ENCODE measurements at regions not wholly inside any gene's neighbourhood (a gene's known extent, or its start where the extent isn't known, plus 50 kb on each side); places are given as distances from the start of the nearest gene placed in this dataset.

DNA sequence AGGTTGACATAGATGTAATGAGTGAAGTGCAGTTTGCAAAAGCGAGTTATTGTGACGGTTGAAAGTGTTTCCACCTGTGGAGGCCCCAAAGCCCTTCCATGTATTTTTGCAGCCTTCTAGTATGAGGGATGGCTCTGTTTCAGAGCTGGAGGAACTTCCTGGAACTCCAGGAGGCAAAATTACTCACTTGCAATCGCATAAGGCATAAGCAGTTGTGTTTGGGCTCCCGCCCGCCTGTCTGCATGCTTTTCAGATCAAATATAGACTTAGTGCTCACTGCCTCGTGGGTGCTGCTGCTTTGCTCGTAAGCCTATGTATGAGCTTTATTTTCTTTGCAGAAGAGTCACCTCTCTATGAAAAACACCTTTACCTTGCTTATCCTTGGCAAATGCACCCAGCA lies 146.8 kb upstream of the LARGE1 start:
- no TSS peak for BruUV-seq (replicated peaks)
- intact Hi-C loops (cut with micrococcal nuclease; ENCODE audit: unreplicated experiment): no loop called here
- Histone ChIP-seq H3K27ac (ENCODE audit: low read depth, low read length, poor library complexity, severe bottlenecking) (no peak overlapping the region), H3K36me3 (ENCODE audit: insufficient read depth, low read length, poor library complexity, severe bottlenecking) (no peaks in the 10 kb centered on the region), H3K27me3 (replicated peaks; ENCODE audit: insufficient read depth, low read depth, low read length, poor library complexity) (no peaks in the 10 kb centered on the region), H3K4me3 (ENCODE audit: low read depth, low read length, poor library complexity, severe bottlenecking) (no peak overlapping the region), H3K4me1 (ENCODE audit: insufficient read depth, low read length, poor library complexity, severe bottlenecking) (no peaks in the 10 kb centered on the region), H3K9me3 (ENCODE audit: low read depth, low read length, poor library complexity, severe bottlenecking) (peaks cover 30% of the 10 kb centered on the region)
- DNase-seq (ENCODE audit: low spot score): no peak
- POLR2A ChIA-PET (ENCODE audit: low non-redundant PET): no interaction called here
- CTCF ChIA-PET: no interaction called here
- TF ChIP-seq, protein P1, sequence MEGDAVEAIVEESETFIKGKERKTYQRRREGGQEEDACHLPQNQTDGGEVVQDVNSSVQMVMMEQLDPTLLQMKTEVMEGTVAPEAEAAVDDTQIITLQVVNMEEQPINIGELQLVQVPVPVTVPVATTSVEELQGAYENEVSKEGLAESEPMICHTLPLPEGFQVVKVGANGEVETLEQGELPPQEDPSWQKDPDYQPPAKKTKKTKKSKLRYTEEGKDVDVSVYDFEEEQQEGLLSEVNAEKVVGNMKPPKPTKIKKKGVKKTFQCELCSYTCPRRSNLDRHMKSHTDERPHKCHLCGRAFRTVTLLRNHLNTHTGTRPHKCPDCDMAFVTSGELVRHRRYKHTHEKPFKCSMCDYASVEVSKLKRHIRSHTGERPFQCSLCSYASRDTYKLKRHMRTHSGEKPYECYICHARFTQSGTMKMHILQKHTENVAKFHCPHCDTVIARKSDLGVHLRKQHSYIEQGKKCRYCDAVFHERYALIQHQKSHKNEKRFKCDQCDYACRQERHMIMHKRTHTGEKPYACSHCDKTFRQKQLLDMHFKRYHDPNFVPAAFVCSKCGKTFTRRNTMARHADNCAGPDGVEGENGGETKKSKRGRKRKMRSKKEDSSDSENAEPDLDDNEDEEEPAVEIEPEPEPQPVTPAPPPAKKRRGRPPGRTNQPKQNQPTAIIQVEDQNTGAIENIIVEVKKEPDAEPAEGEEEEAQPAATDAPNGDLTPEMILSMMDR (conservative IDR thresholded peaks at IDR 0.05; ENCODE audit: low read depth, low read length): no peak
- TF ChIP-seq EZH2 (IDR thresholded peaks at IDR 0.05; ENCODE audit: borderline replicate concordance, low read depth, low read length, poor library complexity, severe bottlenecking): no peak

DNA sequence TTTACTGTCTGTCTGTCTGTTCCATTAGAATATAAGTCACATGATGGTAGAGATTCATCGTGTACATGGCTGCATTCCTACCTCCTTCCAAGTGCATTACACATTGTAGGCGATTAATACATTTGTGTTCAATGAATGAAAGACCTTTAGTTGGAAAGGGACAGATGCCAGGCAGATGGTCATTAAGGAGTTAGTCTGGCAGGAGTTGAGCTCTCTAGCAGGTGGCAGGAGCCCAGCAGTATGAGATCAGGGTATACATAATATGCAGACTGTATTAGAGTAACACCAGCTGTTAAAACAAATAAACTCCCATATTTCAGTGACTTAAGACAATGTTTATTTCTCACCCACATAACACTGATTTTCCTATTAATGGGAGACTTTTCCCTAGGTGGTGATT lies 147.7 kb upstream of the LARGE1 start:
- no peak overlapping the region for H3K27ac ChIP-seq (ENCODE audit: low read depth, low read length, poor library complexity, severe bottlenecking)
- ChIA-PET POLR2A (ENCODE audit: low non-redundant PET) (no interaction called here), CTCF (no interaction called here)
- intact Hi-C loops (cut with micrococcal nuclease; ENCODE audit: unreplicated experiment): no loop called here
- no peaks in the 10 kb centered on the region for H3K36me3 ChIP-seq (ENCODE audit: insufficient read depth, low read length, poor library complexity, severe bottlenecking)
- no peak overlapping the region for H3K4me3 ChIP-seq (ENCODE audit: low read depth, low read length, poor library complexity, severe bottlenecking)
- H3K4me1 ChIP-seq (ENCODE audit: insufficient read depth, low read length, poor library complexity, severe bottlenecking): no peaks in the 10 kb centered on the region
- no TSS peak for BruUV-seq (replicated peaks)
- H3K9me3 ChIP-seq (ENCODE audit: low read depth, low read length, poor library complexity, severe bottlenecking): peaks cover 30% of the 10 kb centered on the region
- no peak for DNase-seq (ENCODE audit: low spot score)
- no peak for TF ChIP-seq EZH2 (IDR thresholded peaks at IDR 0.05; ENCODE audit: borderline replicate concordance, low read depth, low read length, poor library complexity, severe bottlenecking)
- TF ChIP-seq, protein P1 (conservative IDR thresholded peaks at IDR 0.05; ENCODE audit: low read depth, low read length): no peak
- H3K27me3 ChIP-seq (replicated peaks; ENCODE audit: insufficient read depth, low read depth, low read length, poor library complexity): no peaks in the 10 kb centered on the region

DNA sequence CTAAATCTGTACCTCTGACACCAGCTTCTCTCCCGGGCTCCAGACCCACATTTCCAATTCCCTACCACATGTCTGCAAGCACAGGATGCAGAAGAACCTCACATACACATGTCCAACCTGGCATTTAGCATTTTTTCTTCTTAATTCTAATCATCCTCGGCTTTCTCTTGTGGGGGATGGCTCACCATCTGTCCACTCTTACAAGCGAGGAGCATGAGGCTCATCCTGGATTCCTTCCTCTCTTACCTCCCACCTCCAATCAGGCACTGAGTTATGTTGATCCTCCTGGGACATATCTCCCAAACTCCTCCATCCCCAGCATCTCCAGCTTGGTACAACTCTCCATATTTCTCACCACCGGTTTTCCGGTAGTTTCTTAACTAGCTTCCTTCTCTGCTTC lies 149.8 kb upstream of the LARGE1 start:
- intact Hi-C loops (cut with micrococcal nuclease; ENCODE audit: unreplicated experiment): no loop called here
- DNase-seq (ENCODE audit: low spot score): no peak
- no peaks in the 10 kb centered on the region for H3K36me3 ChIP-seq (ENCODE audit: insufficient read depth, low read length, poor library complexity, severe bottlenecking)
- no peak overlapping the region for H3K27ac ChIP-seq (ENCODE audit: low read depth, low read length, poor library complexity, severe bottlenecking)
- no TSS peak for BruUV-seq (replicated peaks)
- CTCF ChIA-PET: no interaction called here
- H3K27me3 ChIP-seq (replicated peaks; ENCODE audit: insufficient read depth, low read depth, low read length, poor library complexity): no peaks in the 10 kb centered on the region
- no peak overlapping the region for H3K4me3 ChIP-seq (ENCODE audit: low read depth, low read length, poor library complexity, severe bottlenecking)
- peaks cover 21% of the 10 kb centered on the region for H3K9me3 ChIP-seq (ENCODE audit: low read depth, low read length, poor library complexity, severe bottlenecking)
- no peaks in the 10 kb centered on the region for H3K4me1 ChIP-seq (ENCODE audit: insufficient read depth, low read length, poor library complexity, severe bottlenecking)
- POLR2A ChIA-PET (ENCODE audit: low non-redundant PET): no interaction called here
- no peak for TF ChIP-seq EZH2 (IDR thresholded peaks at IDR 0.05; ENCODE audit: borderline replicate concordance, low read depth, low read length, poor library complexity, severe bottlenecking)
- TF ChIP-seq, protein P1 (conservative IDR thresholded peaks at IDR 0.05; ENCODE audit: low read depth, low read length): no peak

All from A673 (cell line).